HFFc6 (cell line): ENCODE measurements at regions not wholly inside any gene's neighbourhood (a gene's known extent, or its start where the extent isn't known, plus 50 kb on each side); places are given as distances from the start of the nearest gene placed in this dataset.

Experiments used
- DNase-seq: peaks from one replicate; pipeline ENCODE4 v3.0.0-alpha.2; 2018
- H3K27ac Mint-ChIP-seq: 2 replicates; pipeline ENCODE4 v1.8.0; 2020; ENCODE audit warnings: mild to moderate bottlenecking, mixed read lengths
- H3K27me3 Mint-ChIP-seq: 2 replicates; pipeline ENCODE4 v1.8.0; 2021; ENCODE audit warnings: mild to moderate bottlenecking, moderate library complexity, mixed read lengths; ENCODE audit not compliant: insufficient read depth
- H3K36me3 Mint-ChIP-seq: 2 replicates; pipeline ENCODE4 v1.8.0; 2021; ENCODE audit warnings: low read depth, mixed read lengths
- H3K4me1 Mint-ChIP-seq: 2 replicates; pipeline ENCODE4 v1.8.0; 2020; ENCODE audit warnings: low read depth, mixed read lengths
- H3K4me3 Mint-ChIP-seq: 2 replicates; pipeline ENCODE4 v1.8.0; 2020; ENCODE audit warnings: mild to moderate bottlenecking, moderate library complexity, mixed read lengths
- H3K9me3 Mint-ChIP-seq: 2 replicates; pipeline ENCODE4 v1.8.0; 2020; ENCODE audit warnings: mild to moderate bottlenecking, mixed read lengths
- CTCF ChIP-seq: fragments of 200-600 bp; sonication (generic); IDR thresholded peaks from 2 replicates; pipeline ENCODE4 v1.5.0; 2021; ENCODE audit warnings: antibody characterized with exemption, mild to moderate bottlenecking

- Mint-ChIP-seq H3K4me3 (no peak overlapping the region), H3K4me1 (peaks cover 32% of the 10 kb centered on the region), H3K27me3 (no peaks in the 10 kb centered on the region; the same call in 1 of the 2 replicates), H3K9me3 (no peaks in the 10 kb centered on the region), H3K36me3 (no peaks in the 10 kb centered on the region), H3K27ac (no peak overlapping the region)
- no peak for TF ChIP-seq CTCF
- DNase-seq, result no peak
Observed at GRCh38 chr12:114054982-114055381, 88.9 kb upstream of the RBM19 start.

- Mint-ChIP-seq H3K27ac (no peak overlapping the region), H3K4me3 (no peak overlapping the region), H3K36me3 (no peaks in the 10 kb centered on the region), H3K9me3 (no peaks in the 10 kb centered on the region), H3K27me3 (peaks cover 7% of the 10 kb centered on the region), H3K4me1 (peaks cover 22% of the 10 kb centered on the region)
- no peak for DNase-seq
- TF ChIP-seq CTCF, result no peak
Observed at GRCh38 chr12:114046236-114046998, 80.3 kb upstream of the RBM19 start.

GRCh38 chr12:114045349-114045748 lies 79.2 kb upstream of the RBM19 start:
- H3K4me1 Mint-ChIP-seq, result peaks cover 22% of the 10 kb centered on the region
- peak overlapping the region; percentile 14; the same call in 1 of the 2 replicates for H3K4me3 Mint-ChIP-seq
- peaks cover 16% of the 10 kb centered on the region for H3K27me3 Mint-ChIP-seq
- TF ChIP-seq CTCF, result no peak
- H3K36me3 Mint-ChIP-seq, result no peaks in the 10 kb centered on the region
- DNase-seq, result peak; percentile 82
- no peaks in the 10 kb centered on the region for H3K9me3 Mint-ChIP-seq
- H3K27ac Mint-ChIP-seq, result peak overlapping the region; percentile 48; the same call in 1 of the 2 replicates

GRCh38 chr12:114041590-114041989 lies 75.5 kb upstream of the RBM19 start:
- H3K4me3 Mint-ChIP-seq, result no peak overlapping the region
- peaks cover 28% of the 10 kb centered on the region for H3K27me3 Mint-ChIP-seq
- H3K4me1 Mint-ChIP-seq, result peaks cover 16% of the 10 kb centered on the region
- DNase-seq, result no peak
- H3K9me3 Mint-ChIP-seq, result no peaks in the 10 kb centered on the region
- no peak for TF ChIP-seq CTCF
- no peaks in the 10 kb centered on the region for H3K36me3 Mint-ChIP-seq
- no peak overlapping the region for H3K27ac Mint-ChIP-seq

GRCh38 chr12:114041136-114041535 lies 75.0 kb upstream of the RBM19 start:
- no peak for TF ChIP-seq CTCF
- DNase-seq, result no peak
- no peaks in the 10 kb centered on the region for H3K9me3 Mint-ChIP-seq
- H3K27ac Mint-ChIP-seq, result no peak overlapping the region
- peaks cover 28% of the 10 kb centered on the region for H3K27me3 Mint-ChIP-seq
- H3K4me3 Mint-ChIP-seq, result no peak overlapping the region
- no peaks in the 10 kb centered on the region for H3K36me3 Mint-ChIP-seq
- H3K4me1 Mint-ChIP-seq, result peaks cover 14% of the 10 kb centered on the region
